ENCODE measurements at regions not wholly inside any gene's neighbourhood (a gene's known extent, or its start where the extent isn't known, plus 50 kb on each side); places are given as distances from the start of the nearest gene placed in this dataset.
"Not testable (repeated sequence)": the region's sequence is repeated elsewhere in the genome, so short reads cannot be mapped to it uniquely, and the experiment has no call there.

DNA sequence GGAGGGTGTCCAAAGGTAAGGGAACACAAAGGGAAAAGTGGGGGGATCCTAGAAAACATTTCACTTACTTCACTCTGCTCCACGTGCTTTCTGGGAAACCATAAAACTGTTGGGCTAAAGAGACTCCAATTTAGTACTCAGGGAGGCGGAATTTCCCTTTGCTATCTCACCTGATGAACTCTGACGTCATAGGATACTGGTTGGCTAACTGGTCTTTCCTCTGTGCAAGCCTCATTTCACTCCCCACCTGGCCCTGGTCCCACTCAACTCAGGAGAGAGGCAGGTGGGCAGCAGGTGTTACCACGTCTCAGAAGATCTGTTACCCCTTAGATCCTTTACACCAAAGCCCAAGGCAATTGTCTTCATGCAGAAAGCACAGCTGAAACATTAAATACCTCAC is 51.8 kb upstream of the PMAIP1 start:
- peaks cover 0 to 3% (median 0%) of the 10 kb centered on the region in 3 donors for H3K27me3 Mint-ChIP-seq

GRCh38 chr18:59847491-59847846 is 52.3 kb upstream of the PMAIP1 start:
- H3K4me1 Mint-ChIP-seq: peaks cover 19 to 52% (median 19%) of the 10 kb centered on the region in 3 donors
- peak overlapping the region; percentile 21 to 86 (median 50) for H3K4me3 Mint-ChIP-seq
- not testable (repeated sequence) for H3K9me3 Mint-ChIP-seq, DNase-seq, H3K27me3 Mint-ChIP-seq, H3K36me3 Mint-ChIP-seq
- peak overlapping the region; percentile 84 to 98 (median 88) for H3K27ac Mint-ChIP-seq
- peak; percentile 35 to 44 for ATAC-seq (ENCODE audit: low read depth in 2 of 2)

More for the DNA sequence above, 51.8 kb upstream of the PMAIP1 start:
- H3K4me3 Mint-ChIP-seq: peak overlapping the region in 5 of 8 donors; percentile 6 to 86 (median 39)
- ATAC-seq (ENCODE audit: low read depth in 2 of 2): peak; percentile 39 to 61
- no peaks in the 10 kb centered on the region for H3K36me3 Mint-ChIP-seq
- H3K4me1 Mint-ChIP-seq: peaks cover 21 to 57% (median 23%) of the 10 kb centered on the region in 3 donors
- peaks cover 0 to 1% (median 0%) of the 10 kb centered on the region in 7 donors for H3K9me3 Mint-ChIP-seq
- no peak for DNase-seq
- peak overlapping the region in 5 of 6 donors; percentile 55 to 98 (median 87) for H3K27ac Mint-ChIP-seq

DNA sequence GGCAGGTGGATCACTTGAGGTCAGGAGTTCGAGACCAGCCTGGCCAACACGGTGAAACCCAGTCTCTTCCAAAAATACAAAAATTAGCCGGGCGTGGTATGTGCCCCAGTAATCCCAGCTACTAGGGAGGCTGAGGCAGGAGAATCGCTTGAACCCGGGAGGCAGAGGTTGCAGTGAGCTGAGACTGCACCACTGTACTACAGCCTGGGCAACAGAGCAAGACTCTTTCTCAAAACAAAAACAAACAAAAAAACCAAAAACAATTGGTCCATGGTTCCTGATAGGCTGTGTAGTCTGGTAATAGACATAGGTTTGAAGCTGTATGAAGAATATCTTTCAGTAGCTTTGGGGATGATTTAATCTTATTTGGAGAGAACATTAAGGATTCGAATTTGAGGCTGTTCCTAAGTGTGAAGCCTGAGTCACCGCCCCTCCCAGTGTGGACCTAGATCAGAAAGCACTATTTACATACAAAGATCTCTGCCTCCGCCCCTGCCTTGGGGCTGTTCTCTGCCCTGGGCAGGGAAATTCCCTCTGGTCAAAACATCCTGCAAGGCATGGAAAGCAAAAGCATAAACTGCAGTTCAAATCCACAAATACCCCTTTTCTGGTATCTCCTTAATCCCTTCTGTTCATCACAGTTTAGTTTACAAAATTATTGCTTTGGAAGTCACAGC is 52.8 kb upstream of the PMAIP1 start:
- H3K4me3 Mint-ChIP-seq: peak overlapping the region in 7 of 8 donors; percentile 21 to 86 (median 61)
- H3K27ac Mint-ChIP-seq: peak overlapping the region in 5 of 6 donors; percentile 84 to 98 (median 87)
- no peaks in the 10 kb centered on the region for H3K36me3 Mint-ChIP-seq
- DNase-seq (peak; percentile 47), ATAC-seq (ENCODE audit: low read depth in 2 of 2) (peak; percentile 84 to 88)
- H3K4me1 Mint-ChIP-seq: peaks cover 19 to 49% (median 19%) of the 10 kb centered on the region in 3 donors
- no peaks in the 10 kb centered on the region for H3K9me3 Mint-ChIP-seq
- H3K27me3 Mint-ChIP-seq: no peaks in the 10 kb centered on the region

DNA sequence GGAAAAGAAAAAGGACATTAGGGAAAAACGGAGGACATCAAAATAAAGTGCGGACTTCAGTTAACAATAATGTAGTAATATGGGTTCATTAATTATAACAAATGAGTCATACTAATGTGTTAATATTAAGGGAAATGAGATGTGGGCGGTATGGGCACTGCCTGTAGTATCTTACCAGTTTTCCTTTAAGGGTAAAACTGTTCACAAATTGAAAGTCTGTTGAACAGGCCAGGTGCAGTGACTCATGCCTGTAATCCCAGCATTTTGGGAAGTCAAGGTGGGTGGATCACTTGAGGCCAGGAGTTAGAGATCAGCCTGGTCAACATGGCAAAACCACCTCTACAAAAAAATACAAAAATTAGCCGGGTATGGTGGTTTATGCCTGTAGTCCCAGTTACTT is 56.8 kb upstream of the PMAIP1 start:
- Mint-ChIP-seq H3K36me3 (no peaks in the 10 kb centered on the region), H3K27me3 (peaks cover 0 to 5% (median 0%) of the 10 kb centered on the region in 3 donors), H3K9me3 (no peaks in the 10 kb centered on the region), H3K27ac (peak overlapping the region in 1 of 6 donors; percentile 26), H3K4me3 (no peak overlapping the region), H3K4me1 (peaks cover 14 to 35% (median 18%) of the 10 kb centered on the region in 3 donors)
- DNase-seq: no peak
- ATAC-seq (ENCODE audit: low read depth in 2 of 2): no peak

DNA sequence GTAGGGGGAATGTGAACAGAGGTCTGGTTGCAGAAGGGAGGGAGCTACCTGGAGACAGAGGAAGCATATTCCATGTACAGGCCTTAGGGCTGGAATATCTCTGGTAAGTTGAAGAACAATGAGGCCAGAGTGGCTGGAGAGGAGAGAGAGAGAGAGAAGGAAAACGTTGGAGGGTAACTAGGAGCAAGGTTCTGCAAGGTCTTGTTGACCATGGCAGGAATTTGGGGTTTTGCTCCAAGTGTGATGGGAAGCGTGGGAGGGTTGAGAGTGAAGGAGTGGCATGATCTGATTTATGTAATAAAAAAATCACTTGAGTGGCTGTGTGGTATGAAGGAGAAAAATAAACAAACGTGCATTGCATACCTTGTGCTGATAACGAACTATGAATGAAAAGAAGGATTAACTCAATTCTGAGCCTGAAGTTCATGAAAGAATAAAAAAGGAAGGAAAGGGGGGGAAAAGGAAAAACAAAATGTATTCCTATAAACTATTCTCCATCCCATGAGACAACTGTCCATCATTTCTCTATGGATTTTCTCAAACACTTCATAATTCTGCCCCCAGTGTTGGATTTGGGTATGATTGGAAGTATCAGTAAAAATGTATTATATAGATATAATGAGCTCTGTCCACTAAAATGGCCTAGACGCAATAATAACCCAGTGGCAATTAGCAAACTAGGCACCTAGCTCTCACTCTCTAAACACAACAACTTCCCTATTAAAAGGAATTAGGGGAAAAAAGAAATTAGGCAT is 59.7 kb upstream of the PMAIP1 start:
- DNase-seq (no peak), ATAC-seq (ENCODE audit: low read depth in 2 of 2) (no peak)
- H3K4me3 Mint-ChIP-seq: no peak overlapping the region
- peaks cover 5 to 20% (median 7%) of the 10 kb centered on the region in 3 donors for H3K4me1 Mint-ChIP-seq
- H3K27ac Mint-ChIP-seq: peak overlapping the region in 1 of 6 donors; percentile 43
- H3K27me3 Mint-ChIP-seq: peaks cover 0 to 5% (median 0%) of the 10 kb centered on the region in 3 donors
- H3K36me3 Mint-ChIP-seq: no peaks in the 10 kb centered on the region
- no peaks in the 10 kb centered on the region for H3K9me3 Mint-ChIP-seq

- Mint-ChIP-seq H3K4me3 (no peak overlapping the region), H3K27ac (no peak overlapping the region)
Measured at GRCh38 chr18:59839246-59839645, 60.5 kb upstream of the PMAIP1 start.

DNA sequence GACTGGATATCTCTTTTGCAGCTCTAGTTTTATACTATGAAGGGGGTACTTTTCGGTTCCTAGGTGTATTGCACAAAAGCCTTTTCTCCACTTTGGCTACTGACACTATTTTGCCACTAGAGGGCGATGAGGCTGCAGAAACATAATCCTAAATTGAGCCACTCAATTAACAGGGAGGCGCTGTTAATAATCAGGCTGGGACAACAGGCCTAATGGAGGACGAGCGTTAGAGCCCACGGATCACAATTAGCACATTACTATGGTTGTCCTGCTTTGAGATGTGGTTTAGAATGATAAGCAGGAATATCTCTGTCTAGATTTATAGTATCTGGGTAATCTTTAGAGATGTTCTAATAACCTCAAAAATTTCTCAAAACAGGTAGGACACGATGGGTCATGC is 62.2 kb upstream of the PMAIP1 start:
- no peaks in the 10 kb centered on the region for H3K9me3 Mint-ChIP-seq
- peak overlapping the region in 1 of 6 donors; percentile 46 for H3K27ac Mint-ChIP-seq
- peak; percentile 54 for DNase-seq
- ATAC-seq (ENCODE audit: low read depth in 2 of 2): peak; percentile 50 to 79
- H3K36me3 Mint-ChIP-seq: no peaks in the 10 kb centered on the region
- H3K4me1 Mint-ChIP-seq: peaks cover 3 to 18% (median 5%) of the 10 kb centered on the region in 3 donors
- no peak overlapping the region for H3K4me3 Mint-ChIP-seq
- H3K27me3 Mint-ChIP-seq: peaks cover 0 to 5% (median 0%) of the 10 kb centered on the region in 3 donors

More at GRCh38 chr18:59839246-59839645, 60.5 kb upstream of the PMAIP1 start:
- ATAC-seq (ENCODE audit: low read depth in 2 of 2): no peak
- Mint-ChIP-seq H3K4me1 (peaks cover 5 to 19% (median 7%) of the 10 kb centered on the region in 3 donors), H3K27me3 (peaks cover 0 to 5% (median 0%) of the 10 kb centered on the region in 3 donors), H3K36me3 (no peaks in the 10 kb centered on the region), H3K9me3 (no peaks in the 10 kb centered on the region)
- DNase-seq: no peak

DNA sequence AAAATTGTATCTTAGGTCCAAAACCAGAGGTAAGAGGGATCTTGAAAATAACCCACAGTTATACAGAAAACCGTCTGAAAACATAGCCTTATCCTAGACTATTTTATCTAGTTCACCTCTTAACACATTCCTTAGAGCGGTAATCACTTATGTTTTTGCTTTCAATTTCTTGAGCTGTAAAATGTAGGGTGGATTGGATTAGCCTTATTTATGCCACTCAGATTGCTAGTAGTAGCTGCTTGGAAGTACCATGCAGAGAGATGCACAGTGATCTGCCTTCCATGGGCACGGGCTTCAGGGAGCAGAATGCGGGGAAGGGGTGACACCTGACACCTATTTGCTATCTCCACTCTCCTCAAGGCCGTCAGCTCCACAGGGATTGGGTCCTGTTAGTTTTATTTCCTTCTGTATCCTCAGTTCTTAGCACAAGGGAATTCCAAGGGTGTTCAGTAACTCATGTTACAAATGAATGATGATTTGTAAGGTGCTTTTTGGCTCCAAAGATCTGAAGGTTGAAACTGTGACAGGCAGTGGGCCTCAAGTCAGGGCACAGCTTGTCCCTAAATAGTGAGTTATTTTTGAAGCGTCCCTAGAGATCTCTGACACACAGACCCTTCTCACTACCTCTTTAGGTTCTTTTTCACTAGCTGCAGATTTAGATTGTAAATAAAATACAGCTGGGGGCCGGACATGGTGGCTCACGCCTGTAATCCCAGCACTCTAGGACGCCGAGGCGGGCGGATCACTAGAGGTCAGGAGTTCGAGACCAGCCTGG is 64.0 kb upstream of the PMAIP1 start:
- Mint-ChIP-seq H3K4me3 (no peak overlapping the region), H3K27me3 (peaks cover 0 to 5% (median 0%) of the 10 kb centered on the region in 3 donors), H3K9me3 (no peaks in the 10 kb centered on the region), H3K27ac (peak overlapping the region in 2 of 6 donors; percentile 59 to 63), H3K36me3 (no peaks in the 10 kb centered on the region), H3K4me1 (peaks cover 3 to 18% (median 5%) of the 10 kb centered on the region in 3 donors)
- ATAC-seq (ENCODE audit: low read depth in 2 of 2): peak in 1 of 2 donors; percentile 28
- DNase-seq: no peak

GRCh38 chr18:59834267-59834666 is 65.5 kb upstream of the PMAIP1 start:
- no peaks in the 10 kb centered on the region for H3K27me3 Mint-ChIP-seq
- no peak overlapping the region for H3K4me3 Mint-ChIP-seq
- peaks cover 2 to 18% (median 3%) of the 10 kb centered on the region in 3 donors for H3K4me1 Mint-ChIP-seq
- ATAC-seq (ENCODE audit: low read depth in 2 of 2) (peak; percentile 7 to 60), DNase-seq (no peak)
- H3K36me3 Mint-ChIP-seq: no peaks in the 10 kb centered on the region
- H3K27ac Mint-ChIP-seq: peak overlapping the region in 3 of 6 donors; percentile 50 to 82 (median 63)
- no peaks in the 10 kb centered on the region for H3K9me3 Mint-ChIP-seq

- ATAC-seq (ENCODE audit: low read depth in 2 of 2) (peak in 1 of 2 donors; percentile 61), DNase-seq (no peak)
- Mint-ChIP-seq H3K27ac (peak overlapping the region in 2 of 6 donors; percentile 6 to 50), H3K27me3 (no peaks in the 10 kb centered on the region), H3K4me3 (no peak overlapping the region), H3K4me1 (peaks cover 0 to 18% (median 3%) of the 10 kb centered on the region in 3 donors), H3K9me3 (no peaks in the 10 kb centered on the region), H3K36me3 (no peaks in the 10 kb centered on the region)
Measured at GRCh38 chr18:59833785-59834184, 66.0 kb upstream of the PMAIP1 start.

GRCh38 chr18:59823596-59824195 is 76.1 kb upstream of the PMAIP1 start:
- ATAC-seq (ENCODE audit: low read depth in 2 of 2) (no peak), DNase-seq (no peak)
- Mint-ChIP-seq H3K9me3 (peaks cover 0 to 5% (median 1%) of the 10 kb centered on the region in 7 donors), H3K27ac (peak overlapping the region in 1 of 6 donors; percentile 5), H3K27me3 (peaks cover 26 to 42% (median 29%) of the 10 kb centered on the region in 3 donors), H3K4me3 (no peak overlapping the region), H3K4me1 (no peaks in the 10 kb centered on the region), H3K36me3 (no peaks in the 10 kb centered on the region)

DNA sequence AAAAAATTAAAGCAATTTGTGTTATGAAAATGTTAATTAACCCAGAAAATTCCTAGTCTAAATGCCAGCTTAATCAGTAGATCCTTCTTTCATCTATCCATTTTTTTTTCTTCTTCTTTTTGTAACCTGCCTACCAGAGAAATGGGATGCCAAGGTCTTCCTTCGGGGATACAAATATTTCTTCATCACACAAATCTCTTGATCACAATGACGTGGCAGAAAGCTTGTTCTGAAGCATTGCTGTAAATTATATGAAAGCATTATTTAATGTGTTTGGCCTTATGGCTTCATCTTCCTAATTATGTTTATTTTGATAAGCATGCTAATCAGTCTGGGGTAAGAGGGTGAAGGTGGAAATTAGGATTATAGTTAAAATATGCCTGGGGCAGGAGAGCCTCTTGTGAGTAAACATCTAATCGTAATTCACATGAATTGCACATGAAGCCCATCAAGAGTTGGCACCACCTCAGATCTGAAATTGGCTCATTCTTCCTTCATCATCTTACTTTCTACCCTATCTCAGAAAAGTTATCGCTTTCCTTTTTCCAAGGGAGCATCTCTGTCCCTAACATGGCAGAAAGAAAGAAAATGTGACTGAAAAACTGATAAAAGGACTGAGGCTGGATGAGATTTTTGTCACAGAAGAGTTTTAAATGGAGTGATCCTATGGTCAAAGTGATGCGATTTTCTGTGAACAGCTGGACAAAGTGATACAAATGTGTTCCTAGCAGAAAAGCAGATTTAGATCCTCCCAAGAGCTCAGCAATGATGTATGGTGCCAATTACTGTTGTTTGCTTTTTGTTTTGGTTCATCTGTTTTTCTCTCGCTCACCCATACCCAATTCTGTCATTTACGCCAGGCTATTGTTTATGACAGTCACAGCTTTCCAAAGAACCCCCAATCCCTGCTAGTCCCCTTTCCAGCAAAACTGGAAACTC is 76.9 kb upstream of the PMAIP1 start:
- ATAC-seq (ENCODE audit: low read depth in 2 of 2) (no peak), DNase-seq (no peak)
- peaks cover 0 to 6% (median 2%) of the 10 kb centered on the region in 7 donors for H3K9me3 Mint-ChIP-seq
- no peak overlapping the region for H3K4me3 Mint-ChIP-seq
- peaks cover 26 to 50% (median 33%) of the 10 kb centered on the region in 3 donors for H3K27me3 Mint-ChIP-seq
- peak overlapping the region in 1 of 6 donors; percentile 38 for H3K27ac Mint-ChIP-seq
- no peaks in the 10 kb centered on the region for H3K36me3 Mint-ChIP-seq
- no peaks in the 10 kb centered on the region for H3K4me1 Mint-ChIP-seq
